ENCODE measurements at regions not wholly inside any gene's neighbourhood (a gene's known extent, or its start where the extent isn't known, plus 50 kb on each side); places are given as distances from the start of the nearest gene placed in this dataset.

GRCh38 chr7:118327174-118327573, 102.7 kb downstream of the ANKRD7 start:
- TF ChIP-seq, protein P1, sequence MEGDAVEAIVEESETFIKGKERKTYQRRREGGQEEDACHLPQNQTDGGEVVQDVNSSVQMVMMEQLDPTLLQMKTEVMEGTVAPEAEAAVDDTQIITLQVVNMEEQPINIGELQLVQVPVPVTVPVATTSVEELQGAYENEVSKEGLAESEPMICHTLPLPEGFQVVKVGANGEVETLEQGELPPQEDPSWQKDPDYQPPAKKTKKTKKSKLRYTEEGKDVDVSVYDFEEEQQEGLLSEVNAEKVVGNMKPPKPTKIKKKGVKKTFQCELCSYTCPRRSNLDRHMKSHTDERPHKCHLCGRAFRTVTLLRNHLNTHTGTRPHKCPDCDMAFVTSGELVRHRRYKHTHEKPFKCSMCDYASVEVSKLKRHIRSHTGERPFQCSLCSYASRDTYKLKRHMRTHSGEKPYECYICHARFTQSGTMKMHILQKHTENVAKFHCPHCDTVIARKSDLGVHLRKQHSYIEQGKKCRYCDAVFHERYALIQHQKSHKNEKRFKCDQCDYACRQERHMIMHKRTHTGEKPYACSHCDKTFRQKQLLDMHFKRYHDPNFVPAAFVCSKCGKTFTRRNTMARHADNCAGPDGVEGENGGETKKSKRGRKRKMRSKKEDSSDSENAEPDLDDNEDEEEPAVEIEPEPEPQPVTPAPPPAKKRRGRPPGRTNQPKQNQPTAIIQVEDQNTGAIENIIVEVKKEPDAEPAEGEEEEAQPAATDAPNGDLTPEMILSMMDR (conservative IDR thresholded peaks at IDR 0.05; ENCODE audit: low read depth, low read length): no peak
- TF ChIP-seq EZH2 (IDR thresholded peaks at IDR 0.05; ENCODE audit: borderline replicate concordance, low read depth, low read length, poor library complexity, severe bottlenecking): no peak

Measured in A673 (cell line).